ENCODE measurements at regions not wholly inside any gene's neighbourhood (a gene's known extent, or its start where the extent isn't known, plus 50 kb on each side); places are given as distances from the start of the nearest gene placed in this dataset.

- intact Hi-C loops (cut with DNase I), result no loop called here
- no peak for DNase-seq
- no peak overlapping the region for H3K4me3 ChIP-seq
- peaks cover 1% of the 10 kb centered on the region for H3K4me1 ChIP-seq (ENCODE audit: insufficient read depth)
- TF ChIP-seq POLR2A (IDR thresholded peaks at IDR 0.05) (no peak), EP300 (IDR thresholded peaks at IDR 0.05) (no peak), CTCF (IDR thresholded peaks at IDR 0.05) (no peak)
- no peaks in the 10 kb centered on the region for H3K27me3 ChIP-seq
- H3K36me3 ChIP-seq, result no peaks in the 10 kb centered on the region
- H3K9me3 ChIP-seq, result no peaks in the 10 kb centered on the region
- 55 to 60% (median 56%) methylated on average over 9 of the region's 9 CpGs for WGBS, 3 donors
- no peak overlapping the region for H3K27ac ChIP-seq
These were observed 396.5 kb upstream of the MKI67 start for GRCh38 chr10:128522551-128523308.

- 58 to 80% (median 64%) methylated on average over 4 of the region's 4 CpGs for WGBS, 3 donors
- H3K4me1 ChIP-seq (ENCODE audit: insufficient read depth), result peaks cover 1% of the 10 kb centered on the region
- DNase-seq, result no peak
- no peaks in the 10 kb centered on the region for H3K9me3 ChIP-seq
- H3K27me3 ChIP-seq, result no peaks in the 10 kb centered on the region
- intact Hi-C loops (cut with DNase I), result no loop called here
- no peaks in the 10 kb centered on the region for H3K36me3 ChIP-seq
- no peak overlapping the region for H3K4me3 ChIP-seq
- TF ChIP-seq EP300 (IDR thresholded peaks at IDR 0.05) (no peak), POLR2A (IDR thresholded peaks at IDR 0.05) (no peak), CTCF (IDR thresholded peaks at IDR 0.05) (no peak)
- H3K27ac ChIP-seq, result no peak overlapping the region
These were observed 399.2 kb upstream of the MKI67 start for GRCh38 chr10:128525444-128525843.

GRCh38 chr10:128525936-128526335, 399.7 kb upstream of the MKI67 start:
- Histone ChIP-seq H3K27ac (no peak overlapping the region), H3K9me3 (no peaks in the 10 kb centered on the region), H3K4me1 (ENCODE audit: insufficient read depth) (peaks cover 1% of the 10 kb centered on the region), H3K4me3 (no peak overlapping the region), H3K27me3 (no peaks in the 10 kb centered on the region), H3K36me3 (no peaks in the 10 kb centered on the region)
- intact Hi-C loops (cut with DNase I), result no loop called here
- TF ChIP-seq POLR2A (IDR thresholded peaks at IDR 0.05), result no peak
- no peak for TF ChIP-seq CTCF (IDR thresholded peaks at IDR 0.05)
- no peak for TF ChIP-seq EP300 (IDR thresholded peaks at IDR 0.05)
- WGBS, 3 donors, result 87 to 91% (median 89%) methylated on average over 8 of the region's 8 CpGs
- no peak for DNase-seq

GRCh38 chr10:128526791-128527375, 400.7 kb upstream of the MKI67 start:
- no peak overlapping the region for H3K4me3 ChIP-seq
- peaks cover 1% of the 10 kb centered on the region for H3K4me1 ChIP-seq (ENCODE audit: insufficient read depth)
- WGBS, 3 donors, result 31 to 46% (median 31%) methylated on average over 17 of the region's 17 CpGs
- no peaks in the 10 kb centered on the region for H3K9me3 ChIP-seq
- no peak for TF ChIP-seq POLR2A (IDR thresholded peaks at IDR 0.05)
- no peak for TF ChIP-seq EP300 (IDR thresholded peaks at IDR 0.05)
- no peak for TF ChIP-seq CTCF (IDR thresholded peaks at IDR 0.05)
- no peaks in the 10 kb centered on the region for H3K27me3 ChIP-seq
- H3K27ac ChIP-seq, result no peak overlapping the region
- intact Hi-C loops (cut with DNase I), result no loop called here
- no peaks in the 10 kb centered on the region for H3K36me3 ChIP-seq
- peak in 1 of 5 donors; percentile 20 for DNase-seq

All from ovary (tissue), 7 donors.